Activated CD4-positive, alpha-beta T cell treated with anti-CD3 and anti-CD28 coated beads, Interleukin-2, amount 10 ng/mL, durations not matched to agents 24 days and 14 days (primary cell): ENCODE measurements at regions not wholly inside any gene's neighbourhood (a gene's known extent, or its start where the extent isn't known, plus 50 kb on each side); places are given as distances from the start of the nearest gene placed in this dataset.
"Not testable (repeated sequence)": the region's sequence is repeated elsewhere in the genome, so short reads cannot be mapped to it uniquely, and the experiment has no call there.

Source experiments
- DNase-seq: peaks from one replicate; pipeline ENCODE4 v3.0.0; 2022
- H3K27ac Mint-ChIP-seq: one replicate; pipeline ENCODE4 v1.8.0; 2022; ENCODE audit warnings: mild to moderate bottlenecking, mixed read lengths
- H3K27me3 Mint-ChIP-seq: one replicate; pipeline ENCODE4 v1.8.0; 2022; ENCODE audit warnings: mixed read lengths
- H3K36me3 Mint-ChIP-seq: one replicate; pipeline ENCODE4 v1.8.0; 2022; ENCODE audit warnings: low read depth, mild to moderate bottlenecking, mixed read lengths
- H3K4me1 Mint-ChIP-seq: one replicate; pipeline ENCODE4 v1.8.0; 2021; ENCODE audit warnings: mixed read lengths
- H3K4me3 Mint-ChIP-seq: one replicate; pipeline ENCODE4 v1.8.0; 2022; ENCODE audit warnings: mild to moderate bottlenecking, moderate library complexity, mixed read lengths
- H3K9me3 Mint-ChIP-seq: one replicate; pipeline ENCODE4 v1.8.0; 2021; ENCODE audit warnings: mixed read lengths
- intact Hi-C: fragments of 100-400 bp; cut with micrococcal nuclease; formaldehyde crosslinking; loops from one replicate; pipeline ENCODE4 v1.15.1; 2023

DNA sequence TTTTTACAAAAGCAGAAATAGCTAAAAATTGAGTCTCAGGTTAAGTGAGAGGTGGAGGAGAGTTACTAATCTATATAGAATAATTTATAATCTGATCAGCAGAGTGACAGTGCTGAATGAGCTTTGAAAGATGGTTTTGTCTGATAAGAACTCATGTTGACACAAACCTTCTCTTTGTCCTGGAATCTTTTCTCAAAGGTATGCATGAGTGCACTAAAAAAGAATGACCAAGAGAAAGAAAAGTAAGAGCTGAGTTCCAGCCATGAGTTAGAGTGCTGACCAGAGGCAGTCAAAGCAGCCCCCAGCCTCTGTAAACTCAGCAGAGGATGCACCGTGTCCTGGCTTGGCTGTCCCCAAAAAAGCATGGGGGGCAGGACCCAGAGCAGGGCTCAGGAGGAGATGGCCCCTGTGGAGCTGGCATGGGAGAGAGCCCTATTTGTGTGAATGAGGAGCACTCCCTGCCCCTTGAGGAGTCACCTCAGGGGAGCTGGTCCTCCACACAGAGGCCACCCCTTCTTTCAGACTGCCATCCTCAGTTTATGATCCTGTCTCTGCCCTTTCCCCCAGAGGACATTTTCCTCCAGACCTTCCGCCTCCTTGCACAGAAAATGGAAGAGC lies 129.8 kb downstream of the SEC23A start:
- Mint-ChIP-seq H3K4me1 (no peaks in the 10 kb centered on the region), H3K36me3 (no peaks in the 10 kb centered on the region), H3K9me3 (peaks cover 3% of the 10 kb centered on the region), H3K27me3 (peaks cover 1% of the 10 kb centered on the region), H3K27ac (no peak overlapping the region), H3K4me3 (no peak overlapping the region)
- intact Hi-C loops = no loop called here
- DNase-seq = no peak

DNA sequence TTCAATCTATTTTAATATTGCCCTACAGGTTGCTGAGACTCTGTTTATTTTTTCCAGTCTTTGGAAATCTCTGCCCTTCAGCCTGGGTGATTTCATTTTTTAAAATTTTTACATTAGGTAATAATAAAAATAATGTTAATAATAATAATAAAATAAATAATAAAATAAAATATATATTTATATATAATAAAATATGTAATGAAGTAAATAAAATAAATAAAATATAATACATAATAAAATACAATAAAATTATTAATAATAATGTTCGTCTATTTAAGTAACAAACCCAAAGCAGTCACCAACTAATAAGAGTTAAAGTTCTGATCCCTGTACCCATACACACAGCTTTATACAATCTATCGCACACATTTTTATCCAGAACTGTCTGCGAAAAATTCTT lies 130.5 kb downstream of the SEC23A start:
- intact Hi-C loops = no loop called here
- no peak for DNase-seq
- no peaks in the 10 kb centered on the region for H3K9me3 Mint-ChIP-seq
- H3K36me3 Mint-ChIP-seq = no peaks in the 10 kb centered on the region
- no peak overlapping the region for H3K4me3 Mint-ChIP-seq
- no peaks in the 10 kb centered on the region for H3K27me3 Mint-ChIP-seq
- H3K4me1 Mint-ChIP-seq = no peaks in the 10 kb centered on the region
- no peak overlapping the region for H3K27ac Mint-ChIP-seq

DNA sequence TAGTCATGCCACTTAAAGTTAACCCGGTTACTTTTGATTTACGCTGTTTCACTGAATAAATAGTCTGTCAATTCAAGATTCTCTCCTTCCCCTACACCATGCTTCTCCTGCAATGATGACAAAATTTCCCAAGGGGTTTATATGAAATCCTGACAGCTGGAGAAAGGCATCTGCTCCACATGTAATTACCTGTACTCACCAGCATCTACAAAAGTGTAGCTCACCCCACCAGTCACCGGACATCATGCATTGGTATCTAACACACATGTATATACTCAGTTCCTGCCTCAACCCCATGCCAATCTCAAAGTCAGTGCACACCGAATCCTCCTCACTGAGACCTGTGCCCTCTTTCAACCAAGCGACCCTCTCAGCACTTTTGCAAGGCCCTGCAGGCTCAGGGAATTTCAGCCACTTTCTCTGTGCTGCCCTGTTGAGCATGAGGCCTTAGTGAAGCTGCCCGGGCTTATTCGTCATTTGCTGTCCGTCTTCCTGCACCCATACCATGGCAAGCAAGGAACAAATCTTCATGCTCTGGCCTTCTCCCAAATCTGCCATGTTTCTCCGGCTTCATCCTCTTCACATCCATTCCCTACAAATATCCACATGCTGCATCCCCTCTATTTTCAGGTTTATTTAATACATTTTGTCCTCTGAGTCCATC lies 131.6 kb downstream of the SEC23A start:
- H3K27ac Mint-ChIP-seq = no peak overlapping the region
- H3K27me3 Mint-ChIP-seq = no peaks in the 10 kb centered on the region
- H3K9me3 Mint-ChIP-seq = no peaks in the 10 kb centered on the region
- H3K4me3 Mint-ChIP-seq = no peak overlapping the region
- no peaks in the 10 kb centered on the region for H3K36me3 Mint-ChIP-seq
- intact Hi-C loops = no loop called here
- no peaks in the 10 kb centered on the region for H3K4me1 Mint-ChIP-seq
- no peak for DNase-seq

DNA sequence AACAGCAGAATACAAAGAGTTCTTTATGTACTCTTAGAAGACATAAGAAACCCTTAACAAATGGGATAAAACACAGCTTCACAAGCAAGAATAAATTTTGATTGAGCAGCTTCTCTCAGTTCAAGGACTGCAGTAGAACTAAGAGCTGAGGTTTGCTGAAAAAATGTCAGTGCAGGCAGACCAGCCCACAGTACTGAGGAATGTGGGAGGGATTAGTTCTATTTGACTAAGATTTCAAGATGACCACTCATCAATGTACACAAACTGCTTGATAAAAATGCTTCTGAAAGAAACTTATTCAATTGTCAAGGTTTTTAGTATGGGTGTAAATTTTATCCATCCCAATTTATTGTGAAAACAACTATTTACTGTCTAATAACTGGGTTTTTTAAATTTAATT lies 138.4 kb downstream of the SEC23A start:
- DNase-seq = no peak
- Mint-ChIP-seq H3K9me3 (no peaks in the 10 kb centered on the region), H3K4me3 (no peak overlapping the region), H3K27me3 (no peaks in the 10 kb centered on the region), H3K27ac (no peak overlapping the region), H3K4me1 (no peaks in the 10 kb centered on the region), H3K36me3 (no peaks in the 10 kb centered on the region)
- intact Hi-C loops = no loop called here

DNA sequence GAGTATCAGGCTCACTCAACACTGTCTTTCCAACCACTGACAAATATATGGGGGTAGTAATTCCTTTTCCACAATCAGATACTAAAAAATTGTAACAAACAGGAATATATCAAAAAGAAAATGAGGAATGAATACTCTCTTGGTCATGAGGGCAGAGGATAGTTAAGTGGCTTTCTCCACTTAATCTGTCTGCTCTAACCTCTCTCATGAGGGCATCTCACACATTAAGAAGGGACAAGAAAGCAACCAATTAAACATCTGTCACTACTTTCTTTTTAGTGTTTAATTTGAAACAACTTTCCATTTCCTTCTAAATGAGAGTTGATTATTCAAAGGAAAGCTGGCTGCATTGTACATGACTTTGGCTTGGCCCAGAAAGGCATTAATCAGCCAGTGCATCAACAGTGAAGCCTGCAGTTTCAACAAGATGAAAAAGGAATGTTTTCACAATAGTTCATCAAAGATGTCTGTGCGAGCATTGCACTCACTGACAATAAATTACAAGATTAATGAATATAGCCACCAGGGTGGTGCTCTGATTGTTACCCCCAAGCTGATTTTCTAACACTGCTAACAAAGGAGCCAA lies 142.0 kb downstream of the SEC23A start:
- Mint-ChIP-seq H3K27ac (no peak overlapping the region), H3K9me3 (no peaks in the 10 kb centered on the region), H3K4me3 (no peak overlapping the region), H3K36me3 (no peaks in the 10 kb centered on the region), H3K4me1 (no peaks in the 10 kb centered on the region), H3K27me3 (no peaks in the 10 kb centered on the region)
- DNase-seq = no peak
- intact Hi-C loops = no loop called here

DNA sequence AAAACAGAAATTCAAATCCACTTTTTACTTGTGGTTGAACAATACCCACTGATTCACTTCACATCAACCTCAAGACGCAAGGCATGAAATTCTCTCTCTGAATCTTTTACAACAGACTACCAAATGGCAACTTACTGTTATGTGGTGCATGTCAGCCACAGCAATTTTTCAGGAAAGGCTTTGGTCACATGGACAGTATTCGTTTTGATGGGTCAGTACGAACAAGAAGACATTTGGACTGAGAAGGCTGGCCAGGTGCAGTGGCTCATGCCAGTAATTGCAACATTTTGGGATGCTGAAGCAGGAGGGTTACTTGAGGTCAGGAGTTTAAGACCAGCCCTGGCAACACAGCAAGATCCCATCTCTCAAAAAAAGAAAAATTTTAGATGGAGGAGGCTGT lies 144.0 kb downstream of the SEC23A start:
- H3K27ac Mint-ChIP-seq = no peak overlapping the region
- H3K27me3 Mint-ChIP-seq = peaks cover 2% of the 10 kb centered on the region

DNA sequence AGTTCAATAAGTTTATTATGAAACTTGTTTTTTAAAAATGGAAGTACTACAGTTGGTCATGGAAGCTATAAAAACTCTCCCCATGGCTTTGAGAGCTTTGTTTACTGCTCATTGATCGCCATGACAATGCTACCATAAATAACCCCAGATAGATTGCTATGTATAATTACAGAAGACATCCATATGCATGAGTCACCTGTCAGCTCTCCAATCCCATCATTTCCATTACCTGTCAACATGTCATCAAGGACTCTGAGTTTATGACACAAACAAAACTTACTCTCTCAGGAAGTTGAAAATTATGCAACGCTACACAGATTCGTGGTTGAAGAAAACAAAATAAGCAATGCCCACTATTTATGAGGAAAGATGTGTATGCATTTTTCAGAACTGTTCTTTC lies 144.4 kb downstream of the SEC23A start:
- Mint-ChIP-seq H3K4me3 (no peak overlapping the region), H3K27me3 (peaks cover 2% of the 10 kb centered on the region), H3K9me3 (no peaks in the 10 kb centered on the region), H3K27ac (no peak overlapping the region), H3K36me3 (no peaks in the 10 kb centered on the region), H3K4me1 (no peaks in the 10 kb centered on the region)
- intact Hi-C loops = no loop called here
- no peak for DNase-seq

More for the DNA sequence above, 144.0 kb downstream of the SEC23A start:
- intact Hi-C loops = no loop called here
- no peak for DNase-seq
- Mint-ChIP-seq H3K9me3 (no peaks in the 10 kb centered on the region), H3K4me3 (no peak overlapping the region), H3K4me1 (no peaks in the 10 kb centered on the region), H3K36me3 (no peaks in the 10 kb centered on the region)

DNA sequence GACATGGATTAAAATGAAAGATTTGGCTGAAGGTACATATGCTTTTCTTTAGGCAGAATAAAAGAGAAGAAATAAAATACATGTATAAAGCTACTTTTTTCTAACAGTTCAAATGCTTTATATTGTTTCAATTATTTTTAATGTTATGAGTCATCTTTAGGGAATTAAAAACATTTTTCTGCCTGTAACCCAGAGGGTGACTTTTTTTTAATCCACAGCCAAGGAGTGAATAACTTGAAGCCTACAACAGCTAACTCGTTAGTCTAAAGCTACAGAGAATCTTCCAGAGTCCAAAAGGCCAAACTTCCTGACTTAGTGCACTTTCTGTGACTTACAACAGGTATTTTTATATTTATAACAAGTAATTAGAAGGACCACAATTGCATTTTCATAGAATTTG lies 151.6 kb downstream of the SEC23A start:
- no peaks in the 10 kb centered on the region for H3K4me1 Mint-ChIP-seq
- no peaks in the 10 kb centered on the region for H3K9me3 Mint-ChIP-seq
- intact Hi-C loops = no loop called here
- DNase-seq = no peak
- no peak overlapping the region for H3K4me3 Mint-ChIP-seq
- peaks cover 4% of the 10 kb centered on the region for H3K27me3 Mint-ChIP-seq
- no peaks in the 10 kb centered on the region for H3K36me3 Mint-ChIP-seq
- no peak overlapping the region for H3K27ac Mint-ChIP-seq

DNA sequence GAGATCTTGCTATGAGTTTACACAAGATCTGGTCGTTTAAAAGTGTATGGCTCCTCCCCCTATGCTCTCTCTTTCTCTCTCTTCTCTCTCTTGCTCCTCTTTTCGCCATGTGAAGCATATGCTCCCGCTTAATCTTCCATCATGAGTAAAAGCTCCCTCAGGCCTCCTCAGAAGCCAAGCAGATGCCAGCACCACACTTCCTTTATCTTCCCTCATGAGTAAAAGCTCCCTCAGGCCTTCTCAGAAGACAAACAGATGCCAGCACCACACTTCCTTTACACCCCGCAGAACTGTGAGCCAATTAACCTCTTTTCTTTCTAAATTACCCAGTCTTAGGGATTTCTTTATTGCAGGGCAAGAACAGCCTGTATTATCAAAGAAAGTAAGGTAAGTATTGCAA lies 152.4 kb downstream of the SEC23A start:
- Mint-ChIP-seq H3K9me3 (no peaks in the 10 kb centered on the region), H3K27me3 (peaks cover 4% of the 10 kb centered on the region), H3K4me3 (no peak overlapping the region), H3K4me1 (no peaks in the 10 kb centered on the region), H3K27ac (no peak overlapping the region), H3K36me3 (no peaks in the 10 kb centered on the region)
- DNase-seq = no peak
- intact Hi-C loops = no loop called here

DNA sequence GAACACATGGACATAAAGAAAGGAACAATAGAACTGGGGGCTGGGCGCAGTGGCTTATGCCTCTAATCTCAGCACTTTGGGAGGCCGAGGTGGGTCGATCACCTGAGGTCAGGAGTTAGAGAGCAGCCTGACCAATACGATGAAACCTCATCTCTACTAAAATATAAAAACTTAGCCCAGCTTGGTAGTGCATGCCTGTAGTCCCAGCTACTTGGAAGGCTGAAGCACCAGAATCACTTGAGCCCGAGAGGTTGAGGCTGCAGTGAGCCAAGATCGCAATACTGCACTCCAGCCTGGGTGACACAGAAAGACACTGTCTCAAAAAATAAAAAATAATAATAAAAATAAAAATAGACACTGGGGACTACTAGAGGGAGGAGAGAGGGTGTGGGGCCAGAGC lies 154.5 kb downstream of the SEC23A start:
- peaks cover 2% of the 10 kb centered on the region for H3K27me3 Mint-ChIP-seq
- DNase-seq = no peak
- no peak overlapping the region for H3K4me3 Mint-ChIP-seq
- no peaks in the 10 kb centered on the region for H3K9me3 Mint-ChIP-seq
- H3K27ac Mint-ChIP-seq = no peak overlapping the region
- no peaks in the 10 kb centered on the region for H3K4me1 Mint-ChIP-seq
- no peaks in the 10 kb centered on the region for H3K36me3 Mint-ChIP-seq
- intact Hi-C loops = no loop called here

DNA sequence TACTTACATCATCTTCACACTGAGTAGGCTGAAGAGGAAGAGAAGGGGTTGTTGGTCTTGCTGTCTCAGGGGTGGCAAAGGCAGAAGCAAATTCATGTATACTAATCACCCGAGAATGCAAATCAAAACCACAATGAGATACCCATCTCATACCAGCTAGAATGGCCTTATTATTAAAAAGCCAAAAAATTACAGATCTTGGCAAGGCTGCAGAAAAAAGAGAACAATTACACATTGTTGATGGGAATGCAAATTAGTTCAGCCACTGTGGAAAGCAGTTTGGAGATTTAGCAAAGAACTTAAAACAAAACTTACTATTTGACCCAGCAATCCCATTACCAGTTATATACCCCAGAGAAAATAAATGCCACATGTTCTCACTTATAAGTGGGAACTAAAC lies 154.9 kb downstream of the SEC23A start:
- Mint-ChIP-seq H3K36me3 (no peaks in the 10 kb centered on the region), H3K27me3 (peaks cover 2% of the 10 kb centered on the region), H3K4me3 (no peak overlapping the region), H3K4me1 (no peaks in the 10 kb centered on the region), H3K9me3 (no peaks in the 10 kb centered on the region), H3K27ac (no peak overlapping the region)
- intact Hi-C loops = no loop called here
- DNase-seq = no peak

DNA sequence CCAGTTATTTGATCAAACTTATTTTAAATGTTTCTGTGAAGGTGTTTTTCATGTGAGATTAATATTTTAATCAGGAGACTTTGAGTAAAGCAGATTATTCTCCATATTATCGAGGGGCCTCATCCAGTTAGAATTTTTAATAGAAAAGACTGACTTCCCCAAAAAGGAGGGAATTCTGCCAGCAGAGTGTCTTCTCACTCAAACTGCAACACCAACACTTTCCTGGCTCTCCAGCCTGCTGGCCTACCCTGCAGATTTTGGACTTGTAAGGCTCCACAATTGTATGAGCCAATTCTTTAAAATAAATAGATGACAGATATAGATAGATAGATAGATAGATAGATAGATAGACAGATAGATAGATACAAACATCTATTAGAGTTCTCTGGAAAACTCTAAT lies 155.7 kb downstream of the SEC23A start:
- H3K4me1 Mint-ChIP-seq = no peaks in the 10 kb centered on the region
- H3K27me3 Mint-ChIP-seq = no peaks in the 10 kb centered on the region
- no peaks in the 10 kb centered on the region for H3K36me3 Mint-ChIP-seq
- H3K27ac Mint-ChIP-seq = no peak overlapping the region
- no peak for DNase-seq
- no peaks in the 10 kb centered on the region for H3K9me3 Mint-ChIP-seq
- H3K4me3 Mint-ChIP-seq = no peak overlapping the region
- intact Hi-C loops = no loop called here

DNA sequence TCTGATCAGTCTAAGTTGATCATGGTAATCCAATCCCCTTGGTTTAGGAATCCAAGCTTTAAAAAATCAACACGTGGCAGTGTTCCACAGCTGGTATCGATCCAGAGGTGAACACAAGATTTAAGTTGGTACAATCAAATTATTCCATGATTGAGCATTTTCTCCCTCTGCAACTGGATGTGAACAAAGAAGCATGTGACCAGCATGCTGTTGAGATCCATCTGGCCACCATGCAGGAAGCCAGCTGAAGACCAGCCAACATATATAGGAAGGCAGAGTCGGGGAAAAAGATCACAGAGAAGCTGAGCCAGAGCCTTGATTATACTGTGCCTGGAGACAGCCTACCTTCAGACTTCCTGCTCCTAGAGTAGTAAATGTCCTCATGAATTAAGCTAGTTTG lies 158.3 kb downstream of the SEC23A start:
- H3K36me3 Mint-ChIP-seq = no peaks in the 10 kb centered on the region
- no peaks in the 10 kb centered on the region for H3K4me1 Mint-ChIP-seq
- H3K9me3 Mint-ChIP-seq = no peaks in the 10 kb centered on the region
- DNase-seq = no peak
- H3K27me3 Mint-ChIP-seq = no peaks in the 10 kb centered on the region
- intact Hi-C loops = no loop called here
- H3K4me3 Mint-ChIP-seq = no peak overlapping the region
- H3K27ac Mint-ChIP-seq = no peak overlapping the region

DNA sequence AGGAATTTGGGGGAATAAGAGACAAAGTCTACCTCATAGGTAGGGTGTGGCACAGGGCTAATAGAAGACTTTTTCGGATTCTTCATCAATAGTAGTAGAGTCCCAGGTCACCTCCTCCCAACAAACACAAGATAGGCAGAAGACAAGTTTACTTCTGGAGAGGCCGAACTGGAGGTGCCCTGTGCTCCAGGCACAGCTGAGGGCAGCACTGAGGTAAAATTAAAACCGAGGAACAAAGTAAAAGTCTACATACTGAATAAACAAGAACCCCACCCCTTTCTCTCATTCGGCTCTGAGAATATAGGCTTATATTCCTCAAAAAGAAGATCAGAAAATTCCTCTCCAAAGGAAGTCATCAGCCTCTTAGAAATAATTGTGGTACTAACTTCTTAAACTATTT lies 161.5 kb downstream of the SEC23A start:
- Mint-ChIP-seq H3K4me3 (no peak overlapping the region), H3K36me3 (no peaks in the 10 kb centered on the region), H3K27ac (no peak overlapping the region), H3K27me3 (no peaks in the 10 kb centered on the region), H3K9me3 (no peaks in the 10 kb centered on the region), H3K4me1 (no peaks in the 10 kb centered on the region)
- intact Hi-C loops = no loop called here
- DNase-seq = no peak

DNA sequence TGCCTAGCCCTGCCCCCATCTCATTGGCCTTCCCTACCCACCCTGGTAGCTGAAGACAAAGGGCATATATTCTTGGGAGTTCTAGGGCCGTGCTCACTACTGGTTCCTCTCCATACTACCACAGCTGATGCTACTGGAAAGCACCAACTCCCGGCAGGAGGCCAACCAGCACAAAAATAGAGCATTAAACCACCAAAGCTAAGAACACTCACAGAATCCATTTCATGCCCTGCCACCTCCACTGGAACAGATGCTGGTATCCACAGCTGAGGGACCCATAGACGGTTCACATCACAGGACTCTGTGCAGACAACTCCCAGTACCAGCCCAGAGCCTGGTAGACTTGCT lies 170.4 kb downstream of the SEC23A start:
- H3K4me3 Mint-ChIP-seq, intact Hi-C loops, H3K9me3 Mint-ChIP-seq, H3K27me3 Mint-ChIP-seq, H3K27ac Mint-ChIP-seq, H3K4me1 Mint-ChIP-seq, DNase-seq, H3K36me3 Mint-ChIP-seq: not testable (repeated sequence)
